Lower lobe of right lung (tissue), 2 donors: ENCODE measurements at regions not wholly inside any gene's neighbourhood (a gene's known extent, or its start where the extent isn't known, plus 50 kb on each side); places are given as distances from the start of the nearest gene placed in this dataset.

Source experiments
- ATAC-seq, 2 donors: fragments of 200-7000 bp; cut with Tn5 transposase; one replicate each; pipeline ENCODE4 v1.9.1; 2020 to 2022; ENCODE audit warnings: mild to moderate bottlenecking in 2 of 2, moderate library complexity in 2 of 2
- DNase-seq: peaks from one replicate; pipeline ENCODE4 v3.0.0-alpha.2; 2020
- H3K27ac ChIP-seq: fragments of 200-600 bp; one replicate; pipeline ENCODE4 v1.8.0; 2022
- H3K27me3 ChIP-seq: fragments of 200-600 bp; one replicate; pipeline ENCODE4 v1.8.0; 2022; ENCODE audit warnings: low read depth
- H3K36me3 ChIP-seq: fragments of 200-600 bp; one replicate; pipeline ENCODE4 v1.8.0; 2022; ENCODE audit warnings: mild to moderate bottlenecking
- H3K4me1 ChIP-seq: fragments of 200-600 bp; one replicate; pipeline ENCODE4 v1.8.0; 2022
- H3K4me3 ChIP-seq: fragments of 200-600 bp; one replicate; pipeline ENCODE4 v1.8.0; 2022; ENCODE audit warnings: mild to moderate bottlenecking
- H3K9me3 ChIP-seq: fragments of 200-600 bp; one replicate; pipeline ENCODE4 v1.8.0; 2022
- CTCF ChIP-seq: fragments of 200-600 bp; IDR thresholded peaks from one replicate; pipeline ENCODE4 v1.8.0; 2022; ENCODE audit warnings: antibody characterized with exemption, mild to moderate bottlenecking
- intact Hi-C: fragments of 100-400 bp; cut with DNase I; formaldehyde crosslinking; loops from one replicate; pipeline ENCODE4 v1.11.0; 2022
- donor health status: DM: no; HTN: yes; CAD: no; lungs with severe emphysema.

GRCh38 chr11:59267196-59267595 is 54.5 kb upstream of the MPEG1 start:
- Histone ChIP-seq H3K27ac (no peak overlapping the region), H3K4me1 (no peaks in the 10 kb centered on the region), H3K4me3 (no peak overlapping the region), H3K36me3 (no peaks in the 10 kb centered on the region), H3K9me3 (no peaks in the 10 kb centered on the region), H3K27me3 (no peaks in the 10 kb centered on the region)
- ATAC-seq: no peak
- intact Hi-C loops: no loop called here
- DNase-seq: no peak
- TF ChIP-seq CTCF: no peak

- Histone ChIP-seq H3K36me3 (no peaks in the 10 kb centered on the region), H3K9me3 (no peaks in the 10 kb centered on the region), H3K27me3 (no peaks in the 10 kb centered on the region), H3K27ac (no peak overlapping the region), H3K4me1 (no peaks in the 10 kb centered on the region), H3K4me3 (no peak overlapping the region)
- TF ChIP-seq CTCF: no peak
- intact Hi-C loops: no loop called here
- ATAC-seq (peak in 1 of 2 donors; percentile 16), DNase-seq (no peak)
Measured at GRCh38 chr11:59266491-59266890, 53.8 kb upstream of the MPEG1 start.

- ATAC-seq (no peak), DNase-seq (no peak)
- H3K27me3 ChIP-seq: no peaks in the 10 kb centered on the region
- H3K27ac ChIP-seq: no peak overlapping the region
- H3K9me3 ChIP-seq: no peaks in the 10 kb centered on the region
- H3K36me3 ChIP-seq: no peaks in the 10 kb centered on the region
- intact Hi-C loops: no loop called here
- no peak overlapping the region for H3K4me3 ChIP-seq
- no peaks in the 10 kb centered on the region for H3K4me1 ChIP-seq
- TF ChIP-seq CTCF: no peak
Measured at GRCh38 chr11:59265735-59266134, 53.0 kb upstream of the MPEG1 start.

GRCh38 chr11:59264736-59265135 is 52.0 kb upstream of the MPEG1 start:
- Histone ChIP-seq H3K4me1 (no peaks in the 10 kb centered on the region), H3K27me3 (no peaks in the 10 kb centered on the region), H3K4me3 (no peak overlapping the region), H3K36me3 (no peaks in the 10 kb centered on the region), H3K9me3 (no peaks in the 10 kb centered on the region), H3K27ac (no peak overlapping the region)
- no peak for TF ChIP-seq CTCF
- ATAC-seq: no peak
- intact Hi-C loops: no loop called here
- DNase-seq: no peak

GRCh38 chr11:59263225-59263894 is 50.6 kb upstream of the MPEG1 start:
- no peaks in the 10 kb centered on the region for H3K36me3 ChIP-seq
- DNase-seq: no peak
- no peak overlapping the region for H3K27ac ChIP-seq
- intact Hi-C loops: no loop called here
- H3K9me3 ChIP-seq: no peaks in the 10 kb centered on the region
- H3K27me3 ChIP-seq: no peaks in the 10 kb centered on the region
- no peaks in the 10 kb centered on the region for H3K4me1 ChIP-seq
- H3K4me3 ChIP-seq: no peak overlapping the region
- peak in 1 of 2 donors; percentile 24 for ATAC-seq
- peak; percentile 9 for TF ChIP-seq CTCF
